ENCODE measurements at regions not wholly inside any gene's neighbourhood (a gene's known extent, or its start where the extent isn't known, plus 50 kb on each side); places are given as distances from the start of the nearest gene placed in this dataset.

DNA sequence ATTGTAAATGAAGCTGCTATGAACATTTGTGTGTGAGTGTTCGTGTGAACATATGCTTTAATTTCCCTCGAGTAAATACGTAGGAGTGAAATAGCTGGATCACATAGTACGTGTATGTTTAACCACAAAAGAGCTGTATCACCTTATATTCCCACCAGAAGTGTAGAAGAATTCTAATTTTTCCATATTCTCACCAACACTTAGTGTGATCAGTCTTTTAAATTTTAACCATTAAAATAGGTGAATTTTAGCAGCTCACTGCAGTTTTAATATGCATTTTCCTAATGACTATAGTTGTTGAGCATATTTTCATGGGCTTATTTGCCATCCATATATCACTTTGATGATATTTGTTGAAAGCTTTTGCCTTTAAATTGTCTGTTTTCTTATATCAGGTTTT lies 741.2 kb downstream of the PTPRU start:
- no peak for DNase-seq (ENCODE audit: low read depth in 2 of 2)

DNA sequence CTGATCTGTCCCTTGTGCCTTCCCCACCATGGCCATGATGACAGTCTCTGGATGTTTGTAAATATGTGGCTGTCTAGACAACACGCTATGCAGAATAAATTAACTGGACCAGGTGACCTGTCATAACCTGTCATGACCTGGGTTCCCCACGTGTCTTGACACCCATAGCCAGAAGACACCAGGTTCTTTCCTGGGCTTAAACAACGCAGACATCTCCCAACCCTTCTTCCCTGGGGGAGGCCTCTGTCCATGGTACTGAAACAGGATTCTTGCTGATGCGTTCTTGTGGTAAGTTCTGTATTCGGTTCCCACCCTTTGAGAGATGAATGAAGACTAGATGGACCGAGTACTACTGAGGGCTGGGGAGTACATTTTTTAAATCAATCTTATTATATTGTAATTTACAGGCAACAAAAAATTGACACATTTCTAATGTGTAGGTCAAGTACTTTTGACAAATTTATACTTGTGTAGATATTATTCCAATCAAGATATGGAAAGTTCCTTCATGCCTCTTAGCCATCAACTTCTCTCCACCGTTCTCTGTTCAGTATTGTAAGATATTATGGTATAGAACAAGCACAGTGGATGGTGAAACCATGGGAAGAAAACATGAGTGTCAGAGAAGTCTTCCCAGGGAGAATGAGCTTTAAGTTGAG lies 738.8 kb downstream of the PTPRU start:
- no peak for DNase-seq (ENCODE audit: low read depth in 2 of 2)

DNA sequence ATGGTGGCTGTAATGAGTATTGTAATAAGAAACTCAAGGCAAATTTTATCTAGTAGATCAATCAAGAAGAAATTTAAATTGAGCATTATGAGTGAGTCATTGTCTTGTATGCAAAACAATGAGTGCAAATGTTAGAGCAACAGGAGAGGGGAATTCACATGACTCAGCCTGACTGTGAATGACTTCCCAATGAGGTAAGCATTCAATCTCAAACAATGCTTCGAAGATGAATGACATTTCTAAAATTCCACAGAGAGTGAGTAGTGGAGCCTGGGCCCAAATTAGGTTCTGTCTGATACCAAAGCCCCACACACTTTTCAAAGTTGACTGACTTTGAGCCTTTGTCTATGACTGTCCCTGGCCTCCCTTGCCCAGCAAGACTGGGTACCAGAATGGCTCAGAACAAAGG lies 738.0 kb downstream of the PTPRU start:
- DNase-seq (ENCODE audit: low read depth in 2 of 2), result no peak

- DNase-seq (ENCODE audit: low read depth in 2 of 2), result no peak
Measured at GRCh38 chr1:29973406-29973805, 737.1 kb downstream of the PTPRU start.

DNA sequence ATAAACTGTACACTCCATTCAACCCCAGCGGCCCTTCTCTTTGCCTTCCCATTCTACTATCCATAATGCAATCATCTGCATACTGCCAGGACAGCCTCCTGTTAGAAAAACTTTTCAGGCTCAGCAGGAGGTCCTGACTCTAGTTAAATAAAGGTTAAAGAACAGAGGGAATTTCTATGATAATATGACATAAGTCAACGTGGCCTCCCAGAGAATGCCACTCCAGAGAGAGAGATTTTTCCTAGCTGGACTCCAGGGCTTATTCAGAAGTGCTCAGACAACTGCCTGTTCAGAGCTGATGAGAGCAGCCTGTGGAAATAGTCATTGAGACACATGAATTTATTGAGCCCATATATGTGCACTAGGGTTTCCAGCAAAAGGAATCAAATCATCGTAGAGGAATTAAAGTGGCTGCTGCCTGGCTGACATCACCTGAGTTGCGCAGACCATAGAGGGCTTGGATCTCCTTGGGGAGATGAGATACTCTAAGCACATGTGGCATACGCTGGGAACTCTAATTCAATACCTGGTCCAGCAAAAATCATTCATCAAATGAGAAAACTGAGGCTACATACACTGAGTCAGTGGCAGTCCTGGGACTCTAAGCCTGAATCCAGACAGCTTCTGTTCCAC lies 736.2 kb downstream of the PTPRU start:
- no peak for DNase-seq (ENCODE audit: low read depth in 2 of 2)

DNA sequence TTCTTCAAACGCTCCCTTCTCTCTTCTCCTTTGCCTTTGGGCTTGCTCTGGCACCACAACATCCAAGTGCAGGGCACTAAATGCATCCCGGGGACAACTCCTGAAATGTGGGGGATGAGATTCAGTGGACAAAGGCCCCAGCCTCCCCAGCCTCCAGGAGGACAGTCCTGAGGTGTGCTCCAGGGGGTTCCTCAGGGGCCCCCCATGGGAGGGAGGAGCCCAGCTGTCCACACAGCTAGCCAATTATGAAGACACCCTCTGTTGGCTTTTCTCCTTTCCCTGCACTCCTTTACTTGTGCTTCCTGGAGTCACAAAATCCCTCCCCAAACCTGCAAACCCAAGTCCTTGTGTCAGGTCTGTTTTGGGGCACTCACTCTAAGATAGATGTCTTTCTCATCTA lies 735.4 kb downstream of the PTPRU start:
- no peak for DNase-seq (ENCODE audit: low read depth in 2 of 2)

- no peak for DNase-seq (ENCODE audit: low read depth in 2 of 2)
Measured at GRCh38 chr1:29970747-29971325, 734.5 kb downstream of the PTPRU start.

DNA sequence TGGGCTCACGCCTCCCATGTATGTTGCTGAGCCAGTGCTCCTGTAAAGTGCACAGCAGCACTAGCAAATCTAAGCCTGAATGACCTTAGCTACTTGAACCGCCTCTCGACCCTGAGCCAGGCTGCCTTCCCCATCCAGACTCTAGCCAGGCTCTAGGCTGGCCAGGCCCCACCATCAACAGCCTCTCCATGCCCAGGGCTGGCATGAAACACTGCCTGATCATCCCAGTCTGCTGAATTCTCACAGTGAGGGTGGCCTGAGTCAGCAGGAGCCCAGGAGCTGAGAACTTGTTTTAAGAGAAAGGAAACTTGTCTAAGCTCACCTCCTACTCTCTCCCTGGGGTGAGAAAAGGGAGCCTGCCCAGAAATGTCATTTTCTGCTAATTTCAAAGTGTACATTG lies 733.3 kb downstream of the PTPRU start:
- no peak for DNase-seq (ENCODE audit: low read depth in 2 of 2)

- DNase-seq (ENCODE audit: low read depth in 2 of 2), result no peak
Measured at GRCh38 chr1:29967261-29967660, 730.9 kb downstream of the PTPRU start.

GRCh38 chr1:29966526-29967045 lies 730.3 kb downstream of the PTPRU start:
- no peak for DNase-seq (ENCODE audit: low read depth in 2 of 2)

DNA sequence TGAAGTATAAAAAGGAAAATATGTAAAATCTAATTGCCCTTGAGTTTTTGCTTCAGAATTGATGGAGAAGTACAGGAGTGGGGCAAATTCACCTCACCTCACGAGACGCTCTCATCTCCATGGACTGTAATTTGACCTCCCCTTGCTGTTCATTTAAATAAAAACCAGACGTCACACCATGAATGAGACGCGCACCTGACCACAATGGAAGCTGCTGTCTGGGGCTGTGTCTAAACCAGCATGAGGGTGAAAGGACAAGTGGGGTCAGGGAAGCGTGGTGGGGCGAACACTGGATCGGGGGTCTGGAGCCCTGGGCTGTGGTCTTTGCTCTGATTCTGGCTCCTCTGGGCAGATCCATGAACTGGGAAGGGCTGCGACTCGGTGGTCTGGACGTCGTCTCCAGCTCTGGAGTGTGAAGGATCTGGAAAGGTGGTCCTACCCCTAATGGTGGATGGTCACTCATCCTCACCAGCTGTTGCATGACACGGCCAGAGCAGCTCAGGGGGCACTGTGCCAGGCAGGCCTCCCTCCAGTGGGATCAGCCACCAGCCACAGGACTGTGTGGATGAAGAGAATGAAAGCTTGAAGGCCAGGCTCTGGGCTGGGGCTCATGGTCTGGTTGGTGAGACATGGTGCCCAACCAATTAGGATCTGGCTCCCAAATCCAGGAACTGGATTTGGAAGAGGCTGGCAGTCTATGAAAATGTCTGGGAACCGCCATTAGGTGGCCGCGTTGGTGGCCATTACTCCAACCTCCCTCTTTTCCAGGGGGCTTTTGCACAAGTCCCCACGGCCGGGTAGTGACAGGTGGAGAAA lies 728.6 kb downstream of the PTPRU start:
- no peak for DNase-seq (ENCODE audit: low read depth in 2 of 2)

- DNase-seq (ENCODE audit: low read depth in 2 of 2), result no peak
Measured at GRCh38 chr1:29963946-29964345, 727.6 kb downstream of the PTPRU start.

DNA sequence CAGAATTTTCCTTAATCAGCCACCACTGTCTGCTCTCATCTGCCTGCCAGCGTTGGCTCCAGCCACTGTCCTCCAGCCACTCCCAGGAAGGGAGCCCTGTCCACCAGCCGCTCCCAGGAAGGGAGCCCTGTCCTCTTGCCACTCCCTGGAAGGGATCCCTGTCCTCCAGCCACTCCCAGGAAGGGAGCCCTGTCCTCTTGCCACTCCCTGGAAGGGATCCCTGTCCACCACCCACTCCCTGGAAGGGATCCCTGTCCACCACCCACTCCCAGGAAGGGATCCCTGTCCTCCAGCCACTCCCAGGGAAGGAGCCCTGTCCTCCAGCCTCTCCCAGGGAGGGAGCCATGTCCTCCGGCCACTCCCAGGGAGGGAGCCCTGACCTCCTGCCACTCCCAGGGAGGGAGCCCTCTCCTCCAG lies 726.5 kb downstream of the PTPRU start:
- no peak for DNase-seq (ENCODE audit: low read depth in 2 of 2)

- DNase-seq (ENCODE audit: low read depth in 2 of 2), result no peak
Measured at GRCh38 chr1:29962336-29962735, 726.0 kb downstream of the PTPRU start.

DNA sequence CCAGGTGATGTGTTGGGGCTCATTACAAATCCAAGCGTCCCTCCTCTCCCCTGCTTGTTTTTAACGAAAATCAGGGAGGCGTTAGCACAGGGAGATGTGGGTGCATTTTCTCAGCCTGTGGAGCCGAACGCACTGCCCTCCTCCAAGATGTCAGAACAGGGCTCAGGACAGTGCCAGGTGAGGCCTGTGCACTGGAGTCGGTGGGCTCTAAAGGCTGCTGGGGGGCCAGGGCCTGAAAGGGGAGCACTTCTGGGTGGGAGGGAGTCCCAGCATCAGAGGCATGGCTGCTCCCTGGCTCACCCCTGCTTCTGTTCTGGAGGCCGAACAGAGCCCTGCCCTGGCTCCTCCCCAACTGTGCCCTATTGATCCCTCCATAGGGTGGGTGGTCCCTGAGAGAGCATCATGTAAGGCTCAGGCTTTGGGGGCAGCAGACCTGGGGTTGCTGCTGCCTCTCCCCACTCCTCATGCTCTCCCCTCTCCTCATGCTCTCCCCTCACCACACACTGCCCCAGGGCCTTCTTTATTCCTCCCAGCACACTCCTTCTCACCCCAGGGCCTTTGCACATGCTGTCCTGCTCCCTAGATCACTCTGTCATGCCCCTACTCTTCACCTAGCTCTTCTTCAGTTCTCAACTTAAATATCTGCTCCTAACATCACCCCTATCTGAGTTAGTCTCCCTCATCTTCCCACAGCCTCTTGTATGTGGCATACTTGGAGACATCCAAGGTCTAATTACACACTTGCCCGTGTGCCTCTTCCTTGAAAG lies 725.2 kb downstream of the PTPRU start:
- no peak for DNase-seq (ENCODE audit: low read depth in 2 of 2)

DNA sequence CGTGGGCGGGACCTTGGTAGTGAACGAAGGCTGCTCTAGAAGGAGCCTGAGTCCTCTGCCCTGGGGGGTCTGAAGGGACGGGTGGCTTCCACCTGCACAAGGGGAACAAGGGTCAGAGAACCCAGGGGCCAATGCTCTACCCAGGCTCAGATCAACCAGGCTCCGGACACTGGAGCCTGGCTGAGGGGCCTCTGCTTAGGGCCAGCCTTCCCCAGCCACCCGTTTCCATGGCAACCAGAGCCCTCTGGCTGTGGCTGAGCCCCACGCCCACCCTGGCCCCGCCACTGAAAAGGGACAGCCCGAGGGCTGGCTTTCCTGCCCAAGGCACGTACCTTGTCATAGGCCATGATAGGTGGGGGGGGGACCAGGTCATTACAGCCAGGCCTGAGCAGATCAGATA lies 724.6 kb downstream of the PTPRU start:
- no peak for DNase-seq (ENCODE audit: low read depth in 2 of 2)

- no peak for DNase-seq (ENCODE audit: low read depth in 2 of 2)
Measured at GRCh38 chr1:29960156-29960755, 723.9 kb downstream of the PTPRU start.

DNA sequence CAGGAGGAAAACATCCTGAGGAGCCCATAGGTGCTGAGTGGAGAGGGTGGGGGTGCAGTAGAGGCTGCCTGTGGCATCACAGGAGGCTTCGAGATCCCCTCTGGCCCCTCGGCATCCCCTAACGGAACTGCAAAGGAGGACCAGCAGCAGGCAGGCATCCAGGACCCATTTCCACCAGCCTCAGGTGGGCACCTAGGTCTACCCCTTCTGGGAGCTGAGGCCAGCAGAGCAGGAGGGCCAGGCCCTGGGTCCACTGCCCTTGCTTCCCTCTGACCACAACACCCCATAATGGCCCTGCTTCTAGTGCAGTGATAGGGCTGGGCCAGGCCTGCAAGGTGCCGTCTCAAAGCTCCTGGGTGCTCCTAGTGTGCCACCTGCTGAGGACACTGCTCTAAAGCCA lies 723.0 kb downstream of the PTPRU start:
- DNase-seq (ENCODE audit: low read depth in 2 of 2), result no peak

- no peak for DNase-seq (ENCODE audit: low read depth in 2 of 2)
Measured at GRCh38 chr1:29958271-29958670, 721.9 kb downstream of the PTPRU start.

- no peak for DNase-seq (ENCODE audit: low read depth in 2 of 2)
Measured at GRCh38 chr1:29956349-29957030, 720.2 kb downstream of the PTPRU start.

DNA sequence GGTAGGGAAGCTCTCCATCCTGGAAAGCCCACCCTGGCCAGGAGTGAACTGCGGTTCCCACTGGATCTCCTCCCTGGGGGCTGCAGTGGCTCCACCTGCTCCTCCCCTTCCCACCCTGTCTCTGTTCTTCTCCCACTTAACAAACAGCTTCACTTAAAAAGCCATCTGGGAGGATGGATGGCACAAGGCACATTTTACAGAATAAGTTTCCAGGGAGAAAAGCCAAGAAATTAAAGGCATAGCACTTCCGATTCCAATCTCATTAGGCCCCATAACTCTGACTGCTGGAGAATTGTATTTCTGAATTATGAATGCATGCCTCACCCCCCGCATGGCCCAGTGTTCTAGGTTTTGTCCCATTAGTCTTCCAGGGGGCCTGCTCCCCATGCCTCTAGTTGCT lies 718.3 kb downstream of the PTPRU start:
- no peak for DNase-seq (ENCODE audit: low read depth in 2 of 2)
